KMS-11 (cell line): ENCODE measurements at regions not wholly inside any gene's neighbourhood (a gene's known extent, or its start where the extent isn't known, plus 50 kb on each side); places are given as distances from the start of the nearest gene placed in this dataset.

ENCODE experiments used
- H2AFZ ChIP-seq: fragments of 200-600 bp; sonication (generic); 2 replicates; pipeline ENCODE4 v1.6.1; 2016; ENCODE audit warnings: antibody characterized with exemption, mixed run types, low read depth
- H3K27ac ChIP-seq: fragments of 200-600 bp; sonication (generic); 2 replicates; pipeline ENCODE4 v1.6.1; 2016; ENCODE audit warnings: mild to moderate bottlenecking, mixed run types
- H3K27me3 ChIP-seq: fragments of 200-600 bp; sonication (generic); 2 replicates; pipeline ENCODE4 v1.6.1; 2017; ENCODE audit warnings: mild to moderate bottlenecking, low read depth, mixed run types, moderate library complexity; ENCODE audit not compliant: insufficient read depth
- H3K36me3 ChIP-seq: fragments of 200-600 bp; sonication (generic); 2 replicates; pipeline ENCODE4 v1.6.1; 2017; ENCODE audit warnings: mild to moderate bottlenecking, mixed run types; ENCODE audit not compliant: insufficient read depth
- H3K4me1 ChIP-seq: fragments of 200-600 bp; sonication (generic); 2 replicates; pipeline ENCODE4 v1.6.1; 2016; ENCODE audit warnings: mild to moderate bottlenecking, low read depth, mixed run types; ENCODE audit not compliant: poor library complexity, severe bottlenecking
- H3K4me2 ChIP-seq: fragments of 200-600 bp; sonication (generic); 2 replicates; pipeline ENCODE4 v1.7.0; 2016; ENCODE audit warnings: mild to moderate bottlenecking, mixed run types
- H3K4me3 ChIP-seq: fragments of 200-600 bp; sonication (generic); IDR thresholded peaks from 2 replicates; pipeline ENCODE4 v1.6.1; 2017; ENCODE audit warnings: low read depth, low read length, mixed read lengths; ENCODE audit not compliant: insufficient read depth
- H3K79me2 ChIP-seq: fragments of 200-600 bp; sonication (generic); 2 replicates; pipeline ENCODE4 v1.6.1; 2016; ENCODE audit warnings: low read depth, mixed run types; ENCODE audit not compliant: insufficient read depth
- H3K9ac ChIP-seq: fragments of 200-600 bp; sonication (generic); 2 replicates; pipeline ENCODE4 v1.6.1; 2016; ENCODE audit warnings: mild to moderate bottlenecking, mixed run types
- H4K20me1 ChIP-seq: fragments of 200-600 bp; sonication (generic); 2 replicates; pipeline ENCODE4 v1.6.1; 2016; ENCODE audit warnings: mild to moderate bottlenecking, mixed run types; ENCODE audit not compliant: insufficient read depth
- CTCF ChIP-seq: fragments of 200-600 bp; sonication (generic); conservative IDR thresholded peaks from 2 replicates; pipeline ENCODE4 v1.6.1; 2017; ENCODE audit warnings: low read depth, mild to moderate bottlenecking, antibody characterized with exemption, low read length, moderate library complexity, mixed read lengths

GRCh38 chr3:22632536-22632935, 570.6 kb upstream of the UBE2E2 start:
- H3K27me3 ChIP-seq: no peaks in the 10 kb centered on the region
- H3K36me3 ChIP-seq: no peaks in the 10 kb centered on the region
- no peak for TF ChIP-seq CTCF
- H3K27ac ChIP-seq: no peak overlapping the region
- no peaks in the 10 kb centered on the region for H4K20me1 ChIP-seq
- H2AFZ ChIP-seq: no peak overlapping the region
- no peaks in the 10 kb centered on the region for H3K4me1 ChIP-seq
- no peak overlapping the region for H3K9ac ChIP-seq
- no peak overlapping the region for H3K4me2 ChIP-seq
- H3K79me2 ChIP-seq: no peaks in the 10 kb centered on the region
- no peak overlapping the region for H3K4me3 ChIP-seq

- TF ChIP-seq CTCF: no peak
- Histone ChIP-seq H3K79me2 (no peaks in the 10 kb centered on the region), H3K4me1 (no peaks in the 10 kb centered on the region), H3K4me3 (no peak overlapping the region), H2AFZ (no peak overlapping the region), H3K27me3 (no peaks in the 10 kb centered on the region), H3K9ac (no peak overlapping the region), H3K27ac (no peak overlapping the region), H4K20me1 (no peaks in the 10 kb centered on the region), H3K36me3 (no peaks in the 10 kb centered on the region), H3K4me2 (no peak overlapping the region)
Measured at GRCh38 chr3:22634433-22634832, 568.7 kb upstream of the UBE2E2 start.

GRCh38 chr3:22659651-22660475, 543.3 kb upstream of the UBE2E2 start:
- H3K36me3 ChIP-seq: no peaks in the 10 kb centered on the region
- H3K4me1 ChIP-seq: no peaks in the 10 kb centered on the region
- no peaks in the 10 kb centered on the region for H4K20me1 ChIP-seq
- H3K9ac ChIP-seq: no peak overlapping the region
- no peak overlapping the region for H3K27ac ChIP-seq
- H2AFZ ChIP-seq: no peak overlapping the region
- no peak overlapping the region for H3K4me2 ChIP-seq
- no peaks in the 10 kb centered on the region for H3K27me3 ChIP-seq
- no peaks in the 10 kb centered on the region for H3K79me2 ChIP-seq
- no peak overlapping the region for H3K4me3 ChIP-seq
- TF ChIP-seq CTCF: no peak

- H3K4me3 ChIP-seq: no peak overlapping the region
- H2AFZ ChIP-seq: no peak overlapping the region
- H3K4me2 ChIP-seq: no peak overlapping the region
- no peaks in the 10 kb centered on the region for H3K4me1 ChIP-seq
- no peak overlapping the region for H3K27ac ChIP-seq
- H3K9ac ChIP-seq: no peak overlapping the region
- no peaks in the 10 kb centered on the region for H3K27me3 ChIP-seq
- H4K20me1 ChIP-seq: no peaks in the 10 kb centered on the region
- no peaks in the 10 kb centered on the region for H3K79me2 ChIP-seq
- TF ChIP-seq CTCF: no peak
- no peaks in the 10 kb centered on the region for H3K36me3 ChIP-seq
Measured at GRCh38 chr3:22660606-22661005, 542.5 kb upstream of the UBE2E2 start.
